GM12891 (cell line): ENCODE measurements at regions not wholly inside any gene's neighbourhood (a gene's known extent, or its start where the extent isn't known, plus 50 kb on each side); places are given as distances from the start of the nearest gene placed in this dataset.

Experiments used
- POLR2A ChIP-seq: IDR thresholded peaks from 2 replicates; pipeline ENCODE4 v1.6.1; 2011; ENCODE audit warnings: low read depth, low read length, control low read depth
- POLR2AphosphoS5 ChIP-seq: IDR thresholded peaks from 2 replicates; pipeline ENCODE4 v1.6.1; 2011; ENCODE audit warnings: low read depth, low read length, control low read depth
- POU2F2 ChIP-seq: IDR thresholded peaks from 2 replicates; pipeline ENCODE4 v1.6.1; 2011; ENCODE audit warnings: low read depth, mild to moderate bottlenecking, control low read depth, low read length, moderate library complexity
- SPI1 ChIP-seq: IDR thresholded peaks from 2 replicates; pipeline ENCODE4 v1.6.1; 2011; ENCODE audit warnings: low read depth, low read length, control low read depth
- TAF1 ChIP-seq: IDR thresholded peaks from 2 replicates; pipeline ENCODE4 v1.6.1; 2011; ENCODE audit warnings: low read depth, low read length, control low read depth

GRCh38 chrX:113353134-113353533 is 512.5 kb upstream of the AMOT start:
- TF ChIP-seq POLR2AphosphoS5 (no peak), POU2F2 (no peak), TAF1 (no peak), SPI1 (no peak), POLR2A (no peak)
